LNCAP (cell line): ENCODE measurements at regions not wholly inside any gene's neighbourhood (a gene's known extent, or its start where the extent isn't known, plus 50 kb on each side); places are given as distances from the start of the nearest gene placed in this dataset.

Experiments
- TF ChIP-seq, protein P1 (sequence below): fragments of 450-650 bp; IDR thresholded peaks from 2 replicates; pipeline ENCODE4 v1.5.1; 2017; ENCODE audit warnings: mild to moderate bottlenecking

GRCh38 chr6:84456803-84457202, 229.4 kb upstream of the CEP162 start:
- TF ChIP-seq, protein P1, sequence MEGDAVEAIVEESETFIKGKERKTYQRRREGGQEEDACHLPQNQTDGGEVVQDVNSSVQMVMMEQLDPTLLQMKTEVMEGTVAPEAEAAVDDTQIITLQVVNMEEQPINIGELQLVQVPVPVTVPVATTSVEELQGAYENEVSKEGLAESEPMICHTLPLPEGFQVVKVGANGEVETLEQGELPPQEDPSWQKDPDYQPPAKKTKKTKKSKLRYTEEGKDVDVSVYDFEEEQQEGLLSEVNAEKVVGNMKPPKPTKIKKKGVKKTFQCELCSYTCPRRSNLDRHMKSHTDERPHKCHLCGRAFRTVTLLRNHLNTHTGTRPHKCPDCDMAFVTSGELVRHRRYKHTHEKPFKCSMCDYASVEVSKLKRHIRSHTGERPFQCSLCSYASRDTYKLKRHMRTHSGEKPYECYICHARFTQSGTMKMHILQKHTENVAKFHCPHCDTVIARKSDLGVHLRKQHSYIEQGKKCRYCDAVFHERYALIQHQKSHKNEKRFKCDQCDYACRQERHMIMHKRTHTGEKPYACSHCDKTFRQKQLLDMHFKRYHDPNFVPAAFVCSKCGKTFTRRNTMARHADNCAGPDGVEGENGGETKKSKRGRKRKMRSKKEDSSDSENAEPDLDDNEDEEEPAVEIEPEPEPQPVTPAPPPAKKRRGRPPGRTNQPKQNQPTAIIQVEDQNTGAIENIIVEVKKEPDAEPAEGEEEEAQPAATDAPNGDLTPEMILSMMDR: no peak

GRCh38 chr6:84455511-84456029, 228.1 kb upstream of the CEP162 start:
- TF ChIP-seq, protein P1: no peak

GRCh38 chr6:84453499-84453898, 226.1 kb upstream of the CEP162 start:
- TF ChIP-seq, protein P1: no peak

- TF ChIP-seq, protein P1: no peak
These were observed 222.6 kb upstream of the CEP162 start for GRCh38 chr6:84450018-84450417.

DNA sequence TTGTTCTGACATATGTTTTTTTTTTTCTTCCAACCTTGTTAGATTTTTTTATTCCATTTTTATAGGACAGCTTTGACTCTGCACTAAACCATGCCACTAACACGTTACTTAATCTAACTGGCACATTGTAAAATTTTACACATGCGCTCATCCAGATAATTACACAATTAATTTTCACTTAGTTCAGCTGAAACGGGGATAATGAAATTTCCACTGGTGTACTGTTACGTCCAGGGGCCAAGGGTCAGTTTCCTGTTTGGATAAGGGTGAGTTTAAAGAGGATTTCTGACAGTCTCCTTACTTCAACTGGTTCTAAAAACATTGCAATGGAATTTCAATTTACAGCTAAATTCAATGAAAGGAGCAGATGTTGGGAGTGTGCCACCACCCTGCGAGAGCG, 221.8 kb upstream of the CEP162 start:
- TF ChIP-seq, protein P1: no peak

DNA sequence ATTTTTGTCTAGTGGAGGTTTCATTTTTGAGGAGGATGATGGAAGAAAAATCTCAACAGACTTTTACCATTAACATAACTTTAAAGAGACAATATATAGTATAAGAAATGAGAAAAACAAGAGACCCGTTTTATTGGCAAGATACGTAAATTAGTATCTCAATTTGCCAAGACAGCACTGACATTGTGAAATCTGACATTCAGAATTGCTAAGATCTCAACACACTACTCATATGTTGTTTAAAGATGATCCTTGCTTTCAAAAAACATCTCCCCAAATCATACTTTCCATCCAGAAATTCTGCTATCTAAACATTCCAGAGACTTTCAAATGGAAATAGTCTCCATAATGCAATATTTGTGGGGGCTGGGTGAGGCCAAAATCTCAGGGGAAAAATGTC, 220.9 kb upstream of the CEP162 start:
- TF ChIP-seq, protein P1: no peak

GRCh38 chr6:84447651-84448050, 220.2 kb upstream of the CEP162 start:
- TF ChIP-seq, protein P1: no peak

DNA sequence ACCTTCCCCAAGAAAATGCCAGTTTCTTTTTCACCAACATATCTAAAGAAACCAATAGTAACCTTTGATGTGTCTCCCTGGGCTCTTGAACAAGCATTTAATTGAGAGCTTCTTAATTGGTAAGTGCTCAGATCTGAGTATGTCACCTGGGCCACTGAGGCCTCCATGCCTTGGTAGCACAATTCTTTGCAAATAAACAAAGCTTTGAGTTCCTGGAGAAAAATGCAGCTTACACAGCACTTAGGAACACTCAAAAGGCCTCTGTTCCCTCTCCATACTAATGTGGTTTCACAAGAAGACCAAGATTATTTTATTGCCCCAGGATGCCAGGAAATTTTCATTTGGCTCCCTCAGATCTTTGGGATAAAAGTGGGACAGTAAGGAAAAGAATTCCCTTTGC, 217.6 kb upstream of the CEP162 start:
- TF ChIP-seq, protein P1: no peak
